ENCODE measurements at regions not wholly inside any gene's neighbourhood (a gene's known extent, or its start where the extent isn't known, plus 50 kb on each side); places are given as distances from the start of the nearest gene placed in this dataset.

DNA sequence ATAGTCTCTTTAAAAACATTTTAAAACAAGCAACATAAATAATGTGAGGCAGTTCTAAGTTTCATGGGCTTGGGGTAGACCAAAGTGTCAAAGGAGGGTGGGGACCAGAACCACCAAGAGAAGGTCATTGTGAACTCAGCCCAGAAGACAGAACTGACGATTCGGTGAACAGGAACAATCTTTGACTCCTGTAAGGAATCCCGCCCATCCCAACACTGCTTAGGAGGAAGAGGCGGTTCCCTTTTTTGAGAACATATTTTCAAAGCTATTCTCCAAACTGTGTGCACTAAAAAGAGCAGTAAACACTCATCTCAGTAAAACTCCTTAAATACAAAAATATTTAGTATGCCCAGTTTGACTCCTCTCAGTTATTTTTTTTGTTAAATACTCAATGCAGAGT, 176.5 kb upstream of the TLE4 start:
- DNase-seq (ENCODE audit: low read depth): no peak
- TF ChIP-seq, protein P1, sequence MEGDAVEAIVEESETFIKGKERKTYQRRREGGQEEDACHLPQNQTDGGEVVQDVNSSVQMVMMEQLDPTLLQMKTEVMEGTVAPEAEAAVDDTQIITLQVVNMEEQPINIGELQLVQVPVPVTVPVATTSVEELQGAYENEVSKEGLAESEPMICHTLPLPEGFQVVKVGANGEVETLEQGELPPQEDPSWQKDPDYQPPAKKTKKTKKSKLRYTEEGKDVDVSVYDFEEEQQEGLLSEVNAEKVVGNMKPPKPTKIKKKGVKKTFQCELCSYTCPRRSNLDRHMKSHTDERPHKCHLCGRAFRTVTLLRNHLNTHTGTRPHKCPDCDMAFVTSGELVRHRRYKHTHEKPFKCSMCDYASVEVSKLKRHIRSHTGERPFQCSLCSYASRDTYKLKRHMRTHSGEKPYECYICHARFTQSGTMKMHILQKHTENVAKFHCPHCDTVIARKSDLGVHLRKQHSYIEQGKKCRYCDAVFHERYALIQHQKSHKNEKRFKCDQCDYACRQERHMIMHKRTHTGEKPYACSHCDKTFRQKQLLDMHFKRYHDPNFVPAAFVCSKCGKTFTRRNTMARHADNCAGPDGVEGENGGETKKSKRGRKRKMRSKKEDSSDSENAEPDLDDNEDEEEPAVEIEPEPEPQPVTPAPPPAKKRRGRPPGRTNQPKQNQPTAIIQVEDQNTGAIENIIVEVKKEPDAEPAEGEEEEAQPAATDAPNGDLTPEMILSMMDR (conservative IDR thresholded peaks at IDR 0.05; ENCODE audit: low read depth, low read length): no peak
- H3K4me3 ChIP-seq (ENCODE audit: low read depth, low read length): no peak overlapping the region

DNA sequence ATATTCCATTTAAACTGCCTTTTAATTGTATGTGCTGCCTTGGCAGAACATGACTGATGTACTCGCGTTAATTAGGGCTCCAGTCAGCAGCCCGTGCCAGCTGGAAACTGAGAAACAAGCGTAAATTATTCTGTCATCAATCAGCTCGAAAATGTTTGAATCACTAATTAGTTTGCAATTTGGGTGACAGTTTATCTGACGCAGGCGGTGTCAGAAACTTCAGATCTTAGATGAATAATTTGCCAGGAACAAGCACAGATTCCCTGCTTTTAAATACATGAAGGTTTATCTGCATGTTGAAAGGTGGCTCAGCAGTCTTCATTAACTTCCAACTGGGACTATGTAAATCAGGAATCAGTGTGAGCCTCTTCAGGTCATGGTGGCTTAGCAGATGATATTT, 176.0 kb upstream of the TLE4 start:
- DNase-seq (ENCODE audit: low read depth): no peak
- no peak overlapping the region for H3K4me3 ChIP-seq (ENCODE audit: low read depth, low read length)
- TF ChIP-seq, protein P1 (conservative IDR thresholded peaks at IDR 0.05; ENCODE audit: low read depth, low read length): no peak

DNA sequence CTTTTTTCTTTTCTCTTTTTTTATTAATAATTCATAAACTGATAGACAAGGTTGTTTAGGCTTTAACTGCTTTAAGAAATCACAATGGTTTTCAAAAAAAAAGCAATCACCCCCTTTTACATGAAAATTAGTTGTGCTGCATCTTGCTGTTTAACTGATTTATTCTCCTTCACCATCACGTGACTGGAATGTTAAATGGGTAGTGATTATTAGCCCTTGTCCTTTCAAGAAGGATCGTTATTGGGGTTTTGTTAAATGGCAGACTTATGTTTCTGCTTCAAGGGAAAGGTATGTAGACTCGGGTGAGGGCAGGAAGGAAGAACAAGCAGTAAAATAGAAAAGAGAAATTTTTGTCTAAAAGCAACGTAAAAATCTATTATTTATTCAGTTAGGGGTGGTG, 175.6 kb upstream of the TLE4 start:
- no peak overlapping the region for H3K4me3 ChIP-seq (ENCODE audit: low read depth, low read length)
- no peak for DNase-seq (ENCODE audit: low read depth)
- TF ChIP-seq, protein P1 (conservative IDR thresholded peaks at IDR 0.05; ENCODE audit: low read depth, low read length): no peak

DNA sequence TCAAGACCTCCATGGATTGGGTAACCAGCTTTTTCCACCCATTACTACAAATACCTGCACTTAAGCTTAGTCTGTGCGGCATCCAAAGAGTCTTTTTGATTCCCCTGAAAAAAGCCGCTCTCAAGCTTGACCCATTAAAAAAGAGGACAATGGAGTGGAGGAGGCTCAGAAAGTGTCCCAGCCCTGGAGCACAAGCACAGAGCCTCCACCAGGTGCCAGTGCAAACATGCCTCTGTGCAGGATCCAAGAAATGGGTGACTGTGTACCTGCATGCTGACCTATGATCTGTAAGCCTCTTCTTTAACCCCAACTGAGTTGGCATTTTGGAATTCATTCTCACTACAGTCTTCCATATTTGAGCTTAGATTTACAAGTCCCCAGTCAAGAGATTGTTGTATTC, 168.3 kb upstream of the TLE4 start:
- H3K4me3 ChIP-seq (ENCODE audit: low read depth, low read length): no peak overlapping the region

DNA sequence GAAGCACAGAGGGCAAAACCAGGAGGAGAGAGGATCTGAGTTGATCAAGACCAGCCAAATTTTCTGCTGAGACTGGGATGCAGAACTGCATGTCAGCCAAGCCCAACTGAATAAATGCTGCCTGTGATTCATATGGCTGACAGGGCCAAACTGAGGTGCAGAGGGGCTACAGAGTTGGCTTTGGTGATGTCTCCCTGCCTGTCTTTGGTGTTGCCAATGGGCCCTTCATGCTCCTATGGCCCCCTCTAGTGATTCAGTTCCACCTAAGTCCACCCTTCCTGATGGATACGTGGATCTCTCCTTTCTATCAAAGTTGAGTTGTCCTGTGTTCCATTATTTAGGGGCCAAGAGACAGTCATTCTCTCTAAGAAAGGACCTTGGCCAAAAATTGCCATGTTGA, 163.6 kb upstream of the TLE4 start:
- H3K4me3 ChIP-seq (ENCODE audit: low read depth, low read length): no peak overlapping the region
- no peak for DNase-seq (ENCODE audit: low read depth)
- TF ChIP-seq, protein P1 (conservative IDR thresholded peaks at IDR 0.05; ENCODE audit: low read depth, low read length): peak; percentile 20

More for the DNA sequence above, 168.3 kb upstream of the TLE4 start:
- TF ChIP-seq, protein P1 (conservative IDR thresholded peaks at IDR 0.05; ENCODE audit: low read depth, low read length): peak; percentile 2
- DNase-seq (ENCODE audit: low read depth): no peak

DNA sequence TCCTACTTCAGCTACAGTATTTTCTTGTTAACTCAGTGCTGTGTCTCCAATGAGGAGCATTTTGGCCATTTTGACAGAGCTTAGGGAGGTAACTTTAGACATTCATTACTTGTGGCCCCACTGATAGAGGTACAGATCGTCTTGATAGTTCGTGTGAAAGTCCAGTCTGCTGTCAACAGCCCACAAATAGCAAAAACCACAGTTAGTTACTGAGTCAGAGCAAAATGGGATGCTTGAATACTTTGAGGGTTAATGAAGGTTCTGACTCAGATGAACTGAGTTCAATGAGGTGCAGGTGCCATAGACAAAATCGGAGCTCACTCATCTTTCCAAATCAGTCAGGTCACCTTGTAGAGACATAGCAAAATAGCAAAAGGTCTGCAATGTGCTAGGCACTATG, 163.1 kb upstream of the TLE4 start:
- no peak overlapping the region for H3K4me3 ChIP-seq (ENCODE audit: low read depth, low read length)
- TF ChIP-seq, protein P1 (conservative IDR thresholded peaks at IDR 0.05; ENCODE audit: low read depth, low read length): no peak
- peak; percentile 6 for DNase-seq (ENCODE audit: low read depth)

DNA sequence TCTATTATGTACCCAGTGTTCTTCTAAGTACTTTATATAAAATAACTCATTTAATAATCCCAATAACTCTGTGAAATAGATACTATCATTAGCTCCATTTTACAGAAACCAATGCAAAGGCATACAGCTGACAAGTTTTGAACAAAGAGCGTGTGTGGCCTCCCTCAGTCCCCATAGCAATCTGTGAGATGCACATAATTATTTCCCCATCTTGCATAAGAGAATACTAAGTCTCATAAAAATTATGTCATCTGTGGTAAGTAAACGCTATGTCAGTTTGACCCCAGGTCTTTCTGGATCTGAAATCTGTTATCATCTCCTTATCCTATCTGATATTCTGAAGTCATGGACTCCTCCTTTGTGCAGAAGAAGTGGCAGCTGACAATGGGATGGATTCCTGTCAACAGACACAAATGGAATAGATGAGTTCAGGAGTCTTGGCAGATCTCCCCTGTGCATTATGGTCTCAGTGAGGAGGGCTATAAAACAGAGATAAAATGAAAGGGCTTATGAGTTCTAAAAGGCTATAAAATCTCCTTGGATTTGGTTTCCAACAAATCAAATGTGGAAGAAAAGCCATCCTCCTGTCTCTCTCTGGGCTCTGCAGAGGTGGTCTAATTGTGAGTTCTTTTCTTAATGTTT, 162.5 kb upstream of the TLE4 start:
- DNase-seq (ENCODE audit: low read depth): no peak
- no peak overlapping the region for H3K4me3 ChIP-seq (ENCODE audit: low read depth, low read length)
- TF ChIP-seq, protein P1 (conservative IDR thresholded peaks at IDR 0.05; ENCODE audit: low read depth, low read length): no peak
